NCI-H1105 (cell line): ENCODE measurements at regions not wholly inside any gene's neighbourhood (a gene's known extent, or its start where the extent isn't known, plus 50 kb on each side); places are given as distances from the start of the nearest gene placed in this dataset.
"Not testable (repeated sequence)": the region's sequence is repeated elsewhere in the genome, so short reads cannot be mapped to it uniquely, and the experiment has no call there.

Source experiments
- DNase-seq: peaks from one replicate; lab custom pipeline; 2025; lab: John Stamatoyannopoulos, UW

DNA sequence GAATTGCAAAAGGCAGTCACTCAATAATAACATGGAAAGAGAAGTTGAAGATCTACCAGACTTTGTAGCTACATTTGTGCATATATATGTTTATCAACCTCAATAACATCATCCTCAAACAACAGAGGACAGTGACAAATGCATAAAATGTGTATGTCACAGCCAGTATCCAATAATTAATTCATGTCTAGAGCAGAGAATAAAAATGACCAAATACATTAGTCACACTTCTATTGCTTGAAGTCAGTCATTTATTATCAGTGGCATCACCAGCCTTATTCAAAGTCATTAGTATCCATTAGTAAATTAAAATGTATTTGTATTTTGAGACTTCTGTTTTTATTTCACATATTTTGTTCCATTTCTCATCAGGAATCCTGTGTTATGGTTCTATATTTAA lies 852.8 kb downstream of the XPNPEP1 start:
- DNase-seq = no peak

- no peak for DNase-seq
Observed at GRCh38 chr10:109067031-109067430, 856.3 kb downstream of the XPNPEP1 start.

DNA sequence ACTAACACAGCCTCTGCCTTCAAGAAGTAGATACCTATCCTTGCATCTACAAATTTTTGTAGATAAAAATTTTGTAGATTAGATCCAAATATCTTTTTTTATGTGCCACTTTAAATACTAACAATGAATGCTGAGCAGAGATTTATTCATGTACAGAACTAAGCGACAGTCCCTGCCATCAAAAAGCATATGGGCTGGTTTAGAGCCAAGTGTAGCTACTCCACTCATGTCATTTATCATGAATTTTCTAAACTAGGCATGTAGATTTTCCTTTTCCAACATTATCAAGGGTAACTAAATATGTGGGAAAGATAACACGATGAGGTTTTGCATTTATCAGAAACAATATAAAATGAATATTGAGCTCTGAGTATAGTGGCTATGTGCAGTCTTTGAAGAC lies 857.5 kb downstream of the XPNPEP1 start:
- no peak for DNase-seq

- DNase-seq = no peak
Observed at GRCh38 chr10:109062371-109062770, 860.9 kb downstream of the XPNPEP1 start.

DNA sequence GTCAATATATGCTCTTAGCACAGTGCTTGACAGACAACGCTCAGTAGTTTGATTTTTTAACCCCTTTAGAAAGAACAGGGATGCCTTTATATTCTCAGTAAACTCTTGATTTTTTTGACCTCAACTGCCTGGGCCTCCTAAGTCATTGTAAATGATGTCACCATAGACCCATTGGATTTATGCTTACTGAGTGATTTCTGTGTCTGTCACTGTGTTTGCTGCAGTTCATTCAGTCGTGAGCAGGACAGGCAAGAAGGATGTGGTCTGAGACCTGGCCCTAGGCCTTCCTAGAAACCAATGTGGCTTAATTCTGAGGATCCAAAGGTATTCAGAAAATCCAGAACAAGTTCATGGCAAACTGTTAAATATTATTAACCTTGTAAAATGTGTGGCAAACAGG lies 868.1 kb downstream of the XPNPEP1 start:
- DNase-seq = no peak

- no peak for DNase-seq
Observed at GRCh38 chr10:109047856-109048255, 875.5 kb downstream of the XPNPEP1 start.

DNA sequence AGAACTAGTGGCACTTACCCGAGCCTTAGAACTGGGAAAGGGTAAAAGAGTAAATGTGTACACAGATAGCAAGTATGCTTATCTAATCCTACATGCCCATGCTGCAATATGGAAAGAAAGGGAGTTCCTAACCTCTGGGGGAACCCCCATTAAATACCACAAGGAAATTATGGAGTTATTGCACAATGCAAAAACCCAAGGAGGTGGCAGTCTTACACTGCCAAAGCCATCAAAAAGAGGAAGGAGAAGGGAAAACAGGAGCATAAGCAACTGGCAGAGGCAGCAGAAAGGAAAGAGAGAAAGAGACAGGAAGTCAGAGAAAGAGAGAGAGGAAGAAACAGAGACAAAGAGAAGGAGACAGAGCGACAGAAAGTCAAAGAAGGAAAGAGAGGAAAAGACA lies 876.9 kb downstream of the XPNPEP1 start:
- not testable (repeated sequence) for DNase-seq

DNA sequence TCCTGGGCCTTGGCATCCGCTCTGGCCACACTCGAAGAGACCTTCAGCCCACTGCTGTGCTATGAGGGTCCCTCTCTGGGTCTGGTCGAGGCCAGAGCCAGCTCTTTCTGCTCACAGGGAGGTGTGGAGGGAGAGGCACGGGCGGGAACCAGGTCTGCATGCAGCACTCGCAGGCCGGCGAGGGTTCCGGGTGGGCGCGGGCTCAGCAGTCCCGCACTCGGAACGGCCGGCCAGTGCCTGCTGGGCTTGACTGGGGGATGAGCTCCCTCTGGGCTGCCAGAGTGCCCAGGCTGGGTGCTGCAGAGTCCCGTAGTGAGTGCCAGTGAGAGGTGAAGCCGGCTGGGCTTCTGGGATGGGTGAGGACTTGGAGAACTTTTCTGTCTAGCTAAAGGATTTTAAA lies 882.7 kb downstream of the XPNPEP1 start:
- DNase-seq = no peak

GRCh38 chr10:109037978-109038377 lies 885.3 kb downstream of the XPNPEP1 start:
- no peak for DNase-seq

DNA sequence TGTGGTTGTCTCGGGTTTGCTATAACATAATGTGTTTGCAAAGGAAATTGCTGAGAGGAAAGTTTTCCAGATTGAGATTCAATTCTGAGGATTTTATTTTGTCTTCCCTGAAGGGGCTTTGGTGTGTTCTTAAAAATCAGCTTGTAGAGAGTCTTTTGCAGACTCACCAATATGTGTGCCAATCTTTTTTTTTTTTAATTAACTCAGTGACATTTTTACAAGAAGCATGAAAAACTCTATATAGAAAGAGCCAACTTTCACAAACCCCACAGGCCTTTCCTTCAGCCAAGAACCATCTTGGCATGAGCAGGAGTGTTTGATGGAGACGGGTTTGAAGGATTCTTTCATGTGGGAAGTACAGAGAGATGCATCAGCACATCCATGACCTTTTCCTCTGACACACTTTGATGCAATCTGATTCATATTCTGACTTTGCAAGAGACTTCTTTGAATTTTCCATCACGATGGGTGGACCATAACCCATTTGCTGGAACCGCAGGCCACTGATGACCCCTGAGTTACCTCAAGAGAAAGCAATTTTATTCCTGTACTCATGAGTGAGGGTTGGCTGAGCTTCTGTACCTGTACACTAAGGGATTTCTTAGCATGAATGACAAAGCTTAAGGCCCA lies 892.6 kb downstream of the XPNPEP1 start:
- DNase-seq = no peak

DNA sequence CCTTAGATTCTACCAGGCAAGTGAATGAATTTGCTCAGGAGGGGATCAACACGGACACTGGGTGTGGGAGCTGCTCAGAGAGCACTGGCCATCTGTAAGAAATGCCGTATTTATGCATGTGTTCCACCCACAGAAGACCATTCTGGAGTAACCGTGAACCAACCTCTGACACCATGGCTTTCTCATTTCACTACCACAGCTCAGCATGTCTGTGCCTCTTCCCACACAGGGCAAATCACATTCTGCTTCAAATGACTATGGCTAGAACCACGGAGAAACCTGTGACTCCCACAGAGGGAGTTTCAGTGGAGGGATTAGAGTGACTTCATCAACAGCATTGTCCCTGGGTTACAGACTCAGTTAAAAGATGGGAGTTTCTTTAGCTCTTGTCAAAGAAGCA lies 893.4 kb downstream of the XPNPEP1 start:
- no peak for DNase-seq

GRCh38 chr10:109027534-109028185 lies 895.7 kb downstream of the XPNPEP1 start:
- no peak for DNase-seq

DNA sequence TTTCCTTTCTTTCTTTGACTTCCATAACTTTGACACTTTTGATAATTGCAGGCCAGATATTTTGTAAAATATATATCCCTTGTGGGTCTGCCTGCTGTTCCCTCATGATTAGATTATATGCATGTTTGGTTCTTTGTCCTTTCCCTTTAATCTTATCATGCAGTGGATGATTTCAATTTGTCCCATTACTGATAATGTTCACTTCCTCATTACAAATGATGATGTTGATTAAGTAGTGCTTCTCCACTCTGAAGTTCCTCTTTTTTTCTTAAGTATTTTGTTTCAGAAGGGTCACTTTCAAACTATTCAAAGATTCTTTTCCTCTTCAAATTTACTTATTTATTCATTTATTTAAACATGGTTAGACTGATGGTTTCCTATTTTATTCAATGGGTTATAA lies 898.1 kb downstream of the XPNPEP1 start:
- DNase-seq = no peak

DNA sequence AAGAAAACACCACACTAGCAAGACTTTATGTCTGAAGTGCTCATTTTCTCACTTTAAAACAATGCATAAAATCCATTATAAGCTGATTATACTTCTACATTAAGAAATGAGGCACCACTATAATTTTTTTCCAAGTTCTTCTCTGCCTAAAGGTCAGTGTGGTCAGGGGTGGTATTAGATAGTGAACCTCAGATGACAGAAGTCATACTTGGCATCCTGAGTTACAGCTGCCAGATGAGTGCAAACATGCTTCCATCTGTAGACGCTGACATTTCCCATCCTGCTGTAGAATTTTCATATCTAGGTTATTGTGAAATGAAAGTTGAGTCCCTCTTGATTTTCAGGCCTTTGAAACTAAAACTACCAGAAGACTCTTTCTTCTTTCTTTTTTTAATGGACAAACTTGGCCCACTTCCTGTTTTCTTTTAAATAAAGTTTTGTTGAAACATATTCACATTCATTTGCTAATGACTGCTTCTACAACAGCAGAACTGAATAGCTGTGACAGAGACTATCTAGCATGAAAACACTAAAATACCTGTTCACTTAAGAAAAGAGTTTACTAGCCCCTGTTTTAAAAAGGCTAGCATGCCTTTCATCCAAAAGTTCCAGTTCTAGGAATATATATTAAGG lies 900.8 kb downstream of the XPNPEP1 start:
- DNase-seq = no peak

DNA sequence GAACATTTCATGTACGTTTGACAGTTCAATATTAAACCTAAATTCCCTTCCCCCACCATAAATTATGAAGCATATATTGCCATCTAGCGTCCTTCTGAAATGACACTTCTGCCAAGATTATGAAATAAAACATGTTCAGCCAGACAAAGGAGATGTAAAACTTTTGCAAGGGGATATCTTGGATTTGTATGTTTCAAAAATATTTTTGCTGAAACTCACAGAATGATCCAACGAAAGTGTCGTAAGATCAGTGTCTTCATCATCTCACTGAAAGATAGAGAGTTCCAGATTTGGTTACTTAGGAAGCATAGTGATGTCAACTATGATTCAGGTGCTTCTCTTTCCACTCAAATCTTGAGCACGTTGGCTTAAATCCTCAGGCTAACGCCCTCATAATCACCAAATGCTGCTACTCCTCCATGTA lies 904.3 kb downstream of the XPNPEP1 start:
- no peak for DNase-seq

DNA sequence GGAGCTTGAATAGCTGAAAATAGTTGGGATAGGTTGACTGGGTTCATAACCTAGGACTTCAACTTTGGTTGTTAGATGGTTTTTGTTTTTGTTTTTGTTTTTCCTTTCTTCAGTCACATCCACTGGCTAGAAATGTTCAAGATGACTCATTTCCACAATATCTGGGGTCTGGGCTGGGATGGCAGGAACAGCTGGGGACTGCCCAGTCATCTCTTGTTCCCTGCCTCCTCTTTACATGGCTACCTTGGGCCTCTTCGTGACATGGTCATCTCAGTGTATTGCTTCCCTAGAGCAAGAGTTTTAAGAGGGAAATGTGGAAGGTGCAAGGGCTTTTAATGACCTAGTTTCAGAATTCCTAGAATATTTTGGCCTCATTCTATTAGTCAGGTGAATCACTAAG lies 915.8 kb downstream of the XPNPEP1 start:
- no peak for DNase-seq

DNA sequence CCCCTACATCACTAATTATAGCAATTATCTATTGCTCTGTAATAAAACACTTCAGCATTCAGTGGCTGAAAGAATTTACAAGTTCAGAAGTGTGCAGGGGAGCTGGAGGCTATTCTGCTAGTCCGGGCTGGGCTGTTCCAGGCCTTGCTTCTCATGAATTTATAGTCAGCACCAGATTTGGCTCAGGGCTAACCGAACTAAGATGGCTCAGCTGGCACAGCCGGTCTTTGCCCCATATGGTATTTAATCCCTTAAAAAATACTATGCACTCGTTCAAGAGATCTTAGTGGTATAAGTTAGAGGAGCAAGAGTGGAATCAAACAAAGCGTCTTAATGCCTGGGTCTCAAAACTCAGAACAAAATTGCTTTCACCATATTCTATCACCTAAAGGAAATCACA lies 932.9 kb downstream of the XPNPEP1 start:
- DNase-seq = no peak

DNA sequence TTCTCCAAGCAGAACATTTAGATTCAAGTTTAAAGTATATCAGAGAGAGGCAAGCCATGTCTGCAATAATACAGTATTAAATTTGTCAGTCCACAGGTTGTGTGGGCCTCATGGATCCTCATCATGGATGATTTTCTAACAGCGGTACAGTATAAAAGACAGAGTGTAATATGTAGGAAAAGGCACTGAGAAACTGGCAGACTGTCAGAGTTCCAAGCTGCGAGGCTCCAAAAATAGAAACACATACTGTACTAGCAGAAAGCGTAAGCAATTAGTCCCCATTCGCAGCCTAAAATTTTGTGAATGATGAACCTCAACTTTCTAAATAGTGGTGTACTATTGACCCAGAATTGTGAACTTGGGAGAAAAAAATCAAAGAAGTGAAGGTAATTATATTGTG lies 933.3 kb downstream of the XPNPEP1 start:
- no peak for DNase-seq

DNA sequence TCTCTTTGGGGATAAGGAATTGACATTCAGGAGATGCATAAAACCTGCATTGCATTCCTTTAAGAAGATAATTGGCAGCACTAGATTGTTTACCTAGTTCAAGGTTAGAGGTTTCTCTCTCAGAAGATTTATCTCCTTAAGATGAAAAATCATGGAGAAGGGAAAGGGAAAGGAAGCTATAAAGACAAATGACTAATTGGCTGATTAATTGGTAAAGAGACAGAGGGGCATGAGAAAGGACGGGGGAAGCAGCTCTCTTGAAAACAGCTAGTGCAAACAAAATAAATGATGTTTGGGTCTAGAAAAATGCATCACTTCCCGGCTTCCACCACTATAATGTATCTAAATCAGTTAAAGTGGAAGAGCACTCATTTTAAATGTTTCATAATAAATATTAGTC lies 941.2 kb downstream of the XPNPEP1 start:
- DNase-seq = no peak

GRCh38 chr10:108980869-108981268 lies 942.4 kb downstream of the XPNPEP1 start:
- no peak for DNase-seq

DNA sequence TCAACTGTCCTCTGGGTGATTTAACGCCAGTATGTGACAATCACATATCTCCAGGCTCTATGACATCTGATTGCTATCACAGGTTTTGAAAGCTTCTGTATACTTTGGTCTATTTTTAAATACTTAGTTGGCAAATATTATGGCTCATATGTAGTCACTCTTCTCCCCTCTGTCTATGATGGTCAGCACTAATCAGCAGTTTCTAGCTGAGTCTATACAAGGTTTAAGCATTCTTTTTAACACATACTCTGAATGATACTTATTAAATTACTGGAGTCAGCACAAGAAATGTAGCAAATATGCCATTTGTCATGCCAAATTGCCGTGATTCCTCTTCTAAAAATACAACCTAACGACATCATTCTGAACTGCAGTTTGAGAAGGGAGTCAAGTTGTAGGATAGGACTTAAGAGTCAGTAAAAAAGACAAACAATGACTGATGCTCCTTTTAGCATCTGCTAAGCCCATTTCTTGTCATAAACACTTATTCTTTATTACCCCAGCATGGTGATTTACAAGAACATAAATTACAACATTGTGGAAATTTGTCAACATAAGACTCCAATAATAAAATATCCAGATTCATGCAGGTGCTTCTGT lies 947.8 kb downstream of the XPNPEP1 start:
- DNase-seq = no peak

- no peak for DNase-seq
Observed at GRCh38 chr10:108970016-108970415, 953.3 kb downstream of the XPNPEP1 start.

GRCh38 chr10:108966411-108966810 lies 956.9 kb downstream of the XPNPEP1 start:
- DNase-seq = no peak
